ENCODE measurements at regions not wholly inside any gene's neighbourhood (a gene's known extent, or its start where the extent isn't known, plus 50 kb on each side); places are given as distances from the start of the nearest gene placed in this dataset.
"Not testable (repeated sequence)": the region's sequence is repeated elsewhere in the genome, so short reads cannot be mapped to it uniquely, and the experiment has no call there.

DNA sequence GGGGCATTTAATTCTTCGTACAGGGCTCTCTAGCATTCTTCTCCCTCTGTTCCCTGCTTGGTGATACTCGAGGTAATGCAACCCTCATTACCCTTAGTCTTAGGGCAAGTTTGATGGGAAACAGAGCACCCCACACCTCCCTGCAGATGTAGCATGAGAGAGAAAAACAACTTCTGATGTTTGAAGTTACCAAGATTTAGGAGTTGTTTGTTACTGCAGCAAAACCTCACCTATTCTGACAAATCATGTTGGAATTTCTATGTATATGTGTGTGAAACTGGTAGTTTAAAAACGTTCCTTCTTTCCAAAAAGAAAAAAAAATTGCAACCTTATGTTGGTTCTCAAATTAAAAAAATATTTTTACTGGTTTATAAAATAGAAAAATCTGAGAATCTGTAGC, 145.3 kb upstream of the FAM90A26 start:
- H3K4me3 ChIP-seq; H4K20me1 ChIP-seq (replicated peaks; ENCODE audit: control insufficient read depth, insufficient read depth, low read length); intact Hi-C loops (cut with micrococcal nuclease): not testable (repeated sequence)

DNA sequence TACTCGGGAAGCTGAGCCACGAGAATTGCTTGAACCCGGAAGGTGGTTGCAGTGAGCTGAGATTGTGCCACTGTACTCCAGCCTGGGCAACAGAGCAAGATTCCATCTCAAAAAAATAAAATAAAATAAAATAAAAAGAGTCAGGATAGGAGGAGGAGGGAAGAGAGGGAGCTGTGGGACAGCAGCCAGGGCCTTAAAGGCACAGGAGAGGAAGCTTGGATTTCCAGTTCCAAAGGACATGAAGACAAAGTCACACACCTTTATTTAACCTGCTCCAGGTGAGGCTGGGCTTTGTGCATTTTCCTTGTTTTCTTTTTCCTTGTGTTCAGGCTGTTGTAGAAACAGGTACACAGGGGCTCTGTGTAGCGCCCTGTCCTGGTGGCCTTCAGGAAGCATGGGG, 138.2 kb upstream of the HMX1 start:
- ATAC-seq; BruUV-seq (replicated peaks); H3K36me3 ChIP-seq (ENCODE audit: control insufficient read depth, insufficient read depth, low read length); H3K9me1 ChIP-seq (ENCODE audit: control insufficient read depth, insufficient read depth, low read length); H3K4me2 ChIP-seq (ENCODE audit: insufficient read depth, low read length); POLR2A ChIA-PET; H4K20me1 ChIP-seq (replicated peaks; ENCODE audit: control insufficient read depth, insufficient read depth, low read length); H2AFZ ChIP-seq (ENCODE audit: low read depth, low read length); CTCF ChIA-PET (ENCODE audit: low intra/inter-chr PET ratio); H3K4me3 ChIP-seq; H3K27ac ChIP-seq (ENCODE audit: extremely low read depth, low read depth, low read length); intact Hi-C loops (cut with micrococcal nuclease); DNase-seq (ENCODE audit: extremely low read depth in 1 of 4, low spot score in 3 of 4); H3K4me1 ChIP-seq (replicated peaks in 1 of 2; ENCODE audit: control insufficient read depth in 2 of 2, insufficient read depth in 2 of 2, low read length in 2 of 2); in situ Hi-C loops (cut with MboI); FAIRE-seq; H3K27me3 ChIP-seq (ENCODE audit: control insufficient read depth in 2 of 2, insufficient read depth in 2 of 2, low read length in 2 of 2); H3K9me3 ChIP-seq (replicated peaks; ENCODE audit: control insufficient read depth, insufficient read depth, low read depth, low read length); H3K79me2 ChIP-seq (ENCODE audit: control insufficient read depth, insufficient read depth, low read length); H3K9ac ChIP-seq (ENCODE audit: insufficient read depth in 1 of 2, low read depth in 2 of 2, low read length in 2 of 2): not testable (repeated sequence)
- 0% methylated on average over 3 of the region's 4 CpGs for WGBS (ENCODE audit: insufficient coverage, low coverage, missing lambda C conversion rate)

More for the DNA sequence above, 145.3 kb upstream of the FAM90A26 start:
- H3K4me2 ChIP-seq (ENCODE audit: insufficient read depth, low read length); BruUV-seq (replicated peaks); H2AFZ ChIP-seq (ENCODE audit: low read depth, low read length); H3K9me1 ChIP-seq (ENCODE audit: control insufficient read depth, insufficient read depth, low read length); ATAC-seq; POLR2A ChIA-PET; DNase-seq (ENCODE audit: extremely low read depth in 1 of 4, low spot score in 3 of 4); H3K27ac ChIP-seq (ENCODE audit: extremely low read depth, low read depth, low read length); H3K27me3 ChIP-seq (ENCODE audit: control insufficient read depth in 2 of 2, insufficient read depth in 2 of 2, low read length in 2 of 2); H3K4me1 ChIP-seq (replicated peaks in 1 of 2; ENCODE audit: control insufficient read depth in 2 of 2, insufficient read depth in 2 of 2, low read length in 2 of 2); FAIRE-seq; H3K79me2 ChIP-seq (ENCODE audit: control insufficient read depth, insufficient read depth, low read length); H3K9me3 ChIP-seq (replicated peaks; ENCODE audit: control insufficient read depth, insufficient read depth, low read depth, low read length); H3K9ac ChIP-seq (ENCODE audit: insufficient read depth in 1 of 2, low read depth in 2 of 2, low read length in 2 of 2); CTCF ChIA-PET (ENCODE audit: low intra/inter-chr PET ratio); in situ Hi-C loops (cut with MboI); H3K36me3 ChIP-seq (ENCODE audit: control insufficient read depth, insufficient read depth, low read length): not testable (repeated sequence)
- WGBS (ENCODE audit: insufficient coverage, low coverage, missing lambda C conversion rate), result 0% methylated on average over 3 of the region's 3 CpGs

All from K562 (cell line).